ENCODE measurements at regions not wholly inside any gene's neighbourhood (a gene's known extent, or its start where the extent isn't known, plus 50 kb on each side); places are given as distances from the start of the nearest gene placed in this dataset.
A peak's percentile ranks its signal among the peaks of the same experiment; 100 is the strongest.
"Not testable (repeated sequence)": the region's sequence is repeated elsewhere in the genome, so short reads cannot be mapped to it uniquely, and the experiment has no call there.

GRCh38 chr17:77288115-77288619 lies 147.4 kb downstream of the SEC14L1 start:
- DNase-seq (ENCODE audit: low read depth in 2 of 2), result no peak

- not testable (repeated sequence) for DNase-seq (ENCODE audit: low read depth in 2 of 2)
These were observed 150.2 kb downstream of the SEC14L1 start for GRCh38 chr17:77290759-77291558.

DNA sequence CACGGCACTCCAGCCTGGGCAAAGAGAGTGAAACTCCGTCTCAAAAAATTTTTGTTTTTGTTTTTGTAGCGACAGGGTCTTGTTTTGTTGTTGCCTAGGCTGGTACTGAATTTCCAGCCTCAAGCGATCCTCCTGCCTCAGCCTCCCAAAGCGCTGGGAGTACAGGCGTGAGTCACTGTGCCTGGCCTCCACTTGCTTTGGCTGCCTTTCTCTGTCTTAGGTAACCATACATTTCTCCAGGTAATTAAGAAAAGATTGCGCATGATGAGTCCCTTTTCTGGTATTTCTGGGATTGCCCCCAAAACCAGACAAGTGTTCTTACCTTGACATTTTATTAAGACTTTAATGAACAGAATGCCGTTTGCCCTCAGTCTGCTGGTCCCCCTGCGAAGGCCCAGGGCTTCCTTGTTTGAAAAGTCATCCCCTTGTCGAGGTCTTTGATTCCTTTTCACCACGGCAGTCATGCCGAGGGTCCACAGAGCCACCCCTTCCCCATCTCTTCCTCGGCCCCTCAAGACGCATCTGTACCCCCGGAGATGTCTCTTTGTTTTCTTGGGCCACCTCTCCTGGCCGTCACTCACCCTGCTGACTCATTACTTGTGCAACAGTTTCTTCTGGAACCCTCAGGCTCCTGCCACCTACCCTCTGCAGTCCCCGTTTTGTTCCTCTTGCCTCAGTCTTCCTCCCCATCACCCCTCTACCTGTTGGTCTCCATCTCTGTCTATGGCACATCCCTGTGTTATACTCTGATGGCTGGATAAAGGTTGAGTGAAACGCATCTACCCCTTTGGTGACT lies 151.0 kb downstream of the SEC14L1 start:
- DNase-seq (ENCODE audit: low read depth in 2 of 2), result no peak

DNA sequence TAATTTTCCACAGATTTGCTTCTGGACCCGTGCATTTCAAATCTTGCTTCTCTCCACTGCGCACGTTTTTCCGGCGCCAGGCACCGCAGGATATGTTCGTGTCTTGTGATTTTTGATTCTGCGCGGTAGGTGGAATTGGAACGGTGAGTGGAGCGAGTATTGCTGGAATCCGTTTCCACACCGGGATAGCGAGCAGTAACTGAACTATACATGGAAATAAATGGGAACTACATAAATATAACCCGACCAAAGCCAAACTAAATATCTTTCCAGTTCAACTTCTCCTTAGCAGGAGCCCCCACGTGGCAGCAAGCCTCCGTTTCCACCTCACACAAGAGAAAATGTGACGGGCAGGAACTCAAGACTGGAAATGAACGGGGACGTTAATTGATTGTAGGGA lies 154.0 kb downstream of the SEC14L1 start:
- no peak for DNase-seq (ENCODE audit: low read depth in 2 of 2)

GRCh38 chr17:77295241-77295853 lies 154.6 kb downstream of the SEC14L1 start:
- no peak for DNase-seq (ENCODE audit: low read depth in 2 of 2)

GRCh38 chr17:77296769-77297409 lies 156.1 kb downstream of the SEC14L1 start:
- no peak for DNase-seq (ENCODE audit: low read depth in 2 of 2)

DNA sequence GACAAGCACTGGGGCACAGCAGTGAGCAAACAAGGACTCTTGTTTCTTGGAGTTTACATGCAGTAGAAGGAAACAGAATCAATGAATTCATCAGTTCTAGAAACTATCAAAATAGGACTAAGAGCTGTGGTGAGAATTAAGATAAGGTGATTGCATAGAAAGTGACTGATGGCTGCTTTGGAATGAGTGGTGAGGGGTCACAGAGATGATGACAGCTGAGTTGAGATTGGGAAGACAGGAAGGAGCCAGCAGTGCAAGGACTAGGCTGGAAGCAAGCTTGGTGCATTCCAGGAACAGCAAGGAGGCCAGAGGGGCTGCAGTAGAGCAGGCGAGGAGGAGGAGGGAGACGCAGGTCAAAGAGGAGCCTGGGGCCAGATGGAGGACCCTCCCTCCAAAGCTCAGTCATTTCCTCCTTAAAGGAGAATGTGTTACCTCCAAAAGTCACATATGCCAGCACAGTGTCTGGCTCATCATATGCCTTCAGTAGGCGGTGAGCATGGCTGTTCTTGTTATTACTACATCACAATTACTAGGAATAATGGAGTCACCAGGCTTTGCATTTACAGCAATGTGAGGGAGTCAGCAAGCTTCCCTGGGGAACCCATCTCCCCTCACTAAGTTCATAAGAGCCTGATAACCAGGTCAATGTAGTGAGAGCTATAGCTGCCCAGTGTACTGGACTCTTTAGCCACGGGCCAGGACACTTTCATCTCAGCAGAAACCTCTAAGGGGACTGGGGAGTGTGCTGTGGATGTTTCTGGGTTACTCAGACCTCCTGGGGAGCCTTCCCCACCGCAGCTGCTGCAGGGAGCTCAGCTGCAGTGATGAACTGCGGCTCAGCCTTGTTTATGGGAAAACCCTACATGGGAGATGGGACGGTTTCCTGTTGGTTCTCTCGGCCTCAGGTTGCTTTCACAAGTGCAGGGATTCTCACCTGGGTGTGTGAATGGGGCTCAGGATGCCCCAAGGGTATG lies 157.2 kb downstream of the SEC14L1 start:
- DNase-seq (ENCODE audit: low read depth in 2 of 2), result no peak

- no peak for DNase-seq (ENCODE audit: low read depth in 2 of 2)
These were observed 158.0 kb downstream of the SEC14L1 start for GRCh38 chr17:77298811-77299210.

DNA sequence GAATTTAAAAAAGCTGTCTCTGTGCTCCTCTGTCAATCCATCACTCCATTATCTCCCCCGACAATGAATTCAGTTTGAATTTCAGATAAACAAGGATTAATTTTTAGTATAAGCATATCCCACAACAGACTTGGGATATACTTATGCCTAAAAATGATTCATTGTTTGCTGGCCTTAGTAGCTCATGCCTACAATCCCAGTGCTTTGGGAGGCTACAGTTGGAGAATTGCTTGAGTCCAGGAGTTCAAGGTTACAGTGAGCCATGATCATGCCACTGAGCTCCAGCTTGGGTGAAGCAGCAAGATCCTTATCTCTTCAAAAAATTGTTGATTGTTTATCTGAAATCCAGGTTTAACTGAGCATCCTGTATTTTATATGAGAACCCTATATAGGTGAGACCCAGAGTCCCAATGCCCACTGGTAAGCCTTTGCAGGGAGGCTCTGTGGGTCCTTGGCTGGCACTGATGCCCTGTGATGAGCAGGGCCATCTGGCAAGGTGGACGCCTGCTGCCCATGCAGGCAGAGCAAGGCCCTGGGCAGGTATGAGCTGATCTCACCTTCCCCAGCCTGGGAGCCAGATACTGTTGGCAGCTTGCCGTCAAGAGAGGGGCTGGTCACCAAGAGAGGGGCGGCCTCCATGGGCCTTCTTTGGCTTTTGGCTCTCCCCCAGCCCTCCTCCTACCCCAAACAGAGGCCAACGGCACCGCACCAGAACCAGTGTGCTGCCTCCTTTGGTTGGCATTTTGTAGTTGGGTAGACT lies 158.7 kb downstream of the SEC14L1 start:
- no peak for DNase-seq (ENCODE audit: low read depth in 2 of 2)

GRCh38 chr17:77300016-77300686 lies 159.4 kb downstream of the SEC14L1 start:
- no peak for DNase-seq (ENCODE audit: low read depth in 2 of 2)

- no peak for DNase-seq (ENCODE audit: low read depth in 2 of 2)
These were observed 161.0 kb downstream of the SEC14L1 start for GRCh38 chr17:77301694-77302266.

GRCh38 chr17:77302682-77303081 lies 161.9 kb downstream of the SEC14L1 start:
- DNase-seq (ENCODE audit: low read depth in 2 of 2), result no peak

GRCh38 chr17:77303620-77304019 lies 162.9 kb downstream of the SEC14L1 start:
- no peak for DNase-seq (ENCODE audit: low read depth in 2 of 2)

GRCh38 chr17:77304051-77304745 lies 163.4 kb downstream of the SEC14L1 start:
- no peak for DNase-seq (ENCODE audit: low read depth in 2 of 2)

DNA sequence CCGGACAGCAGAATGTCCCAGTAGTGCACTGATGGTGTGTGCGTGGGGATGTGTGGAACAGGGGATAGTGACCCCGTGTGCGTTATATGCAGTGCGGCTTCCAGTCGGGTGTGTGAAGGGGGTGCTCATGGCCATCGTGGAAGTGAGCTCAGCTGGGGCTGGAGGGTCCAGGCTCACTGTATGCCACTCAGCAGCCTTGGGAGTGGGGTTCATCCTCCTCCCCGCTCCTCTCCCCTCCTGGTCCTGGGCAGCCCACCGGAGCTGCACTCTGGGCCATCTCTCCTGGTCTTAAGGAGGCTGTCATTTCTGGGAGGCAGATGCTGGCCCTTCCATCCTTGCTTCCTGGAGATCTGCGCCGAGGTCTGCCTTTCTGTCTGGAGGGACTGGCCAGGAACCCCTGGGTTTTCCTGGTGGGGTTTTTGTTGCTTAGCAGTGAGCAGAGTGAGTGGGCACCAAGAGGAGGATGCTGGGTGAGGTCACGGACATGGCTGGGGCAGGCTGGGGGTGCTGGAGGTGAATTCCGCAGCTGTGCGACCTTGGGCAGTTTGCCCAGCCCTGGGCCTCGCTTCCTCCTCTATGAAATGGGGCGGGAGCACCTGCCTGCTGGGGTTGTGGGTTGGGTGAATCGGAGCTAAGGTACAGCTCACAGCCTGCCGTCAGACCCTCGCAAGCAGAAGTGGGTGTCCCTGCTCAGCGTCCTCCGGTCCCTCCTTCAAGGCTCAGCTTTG lies 164.1 kb downstream of the SEC14L1 start:
- DNase-seq (ENCODE audit: low read depth in 2 of 2), result peak in 1 of 2 donors; percentile 48

DNA sequence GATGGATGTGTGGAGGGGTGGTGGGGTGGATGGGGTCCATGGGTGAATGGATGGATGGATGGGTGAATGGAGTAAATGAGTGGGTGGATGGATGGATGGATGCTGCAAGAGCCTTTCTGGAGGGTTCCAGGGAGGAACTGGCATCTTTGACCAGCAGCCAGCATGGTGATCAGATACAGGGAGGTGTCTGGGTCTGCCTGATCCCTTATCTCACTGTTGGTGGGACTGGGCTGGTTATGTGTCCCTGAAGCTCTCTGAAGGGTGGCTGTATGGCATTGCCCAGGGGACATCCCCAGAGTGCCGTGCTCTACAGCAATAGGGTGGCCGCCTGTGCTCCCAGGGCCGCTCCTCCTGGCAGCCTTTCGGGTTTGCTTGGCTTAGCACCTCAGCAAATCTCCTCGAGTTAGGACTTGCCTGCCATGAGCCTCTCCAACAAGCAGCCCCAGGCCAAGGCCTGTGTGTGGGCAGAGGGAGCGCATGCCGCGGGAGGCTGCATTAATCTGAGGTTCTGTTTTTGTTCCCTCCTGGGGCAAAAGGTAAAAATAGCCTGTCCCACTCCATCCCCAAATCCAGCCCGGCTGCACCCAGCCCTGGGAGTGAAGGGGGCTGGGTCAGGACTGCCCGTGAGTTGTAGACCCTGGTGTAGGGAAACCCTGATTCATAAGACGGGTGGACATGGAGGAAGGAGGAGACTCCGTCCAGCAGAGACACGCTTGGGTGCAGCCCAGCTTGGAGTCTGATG lies 165.4 kb downstream of the SEC14L1 start:
- no peak for DNase-seq (ENCODE audit: low read depth in 2 of 2)
